ENCODE measurements at regions not wholly inside any gene's neighbourhood (a gene's known extent, or its start where the extent isn't known, plus 50 kb on each side); places are given as distances from the start of the nearest gene placed in this dataset.
"Not testable (repeated sequence)": the region's sequence is repeated elsewhere in the genome, so short reads cannot be mapped to it uniquely, and the experiment has no call there.

DNA sequence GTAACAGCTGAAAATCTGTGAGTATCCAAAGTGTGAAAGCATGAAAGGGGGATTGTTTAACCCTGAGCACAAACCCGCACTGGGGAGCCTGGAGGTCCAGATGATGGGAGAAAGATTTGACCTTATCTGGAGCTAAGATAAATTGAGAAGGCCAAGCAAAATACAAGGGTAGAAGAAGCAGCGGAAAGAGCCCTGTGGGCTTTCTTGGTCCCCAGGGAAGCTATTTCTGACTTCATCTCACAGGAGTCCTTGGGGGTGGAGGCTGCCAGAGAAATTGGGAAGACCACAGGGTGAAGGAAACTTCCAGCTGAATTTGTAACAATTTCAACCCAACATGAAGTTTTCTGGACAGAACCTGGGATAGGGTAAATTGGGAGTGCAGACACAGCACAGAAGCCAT, 476.9 kb downstream of the MMUT start:
- Histone ChIP-seq H3F3A (ENCODE audit: low read length, unreplicated experiment) (no peaks in the 10 kb centered on the region), H3K79me2 (ENCODE audit: low read length) (no peaks in the 10 kb centered on the region), H3K4me1 (ENCODE audit: insufficient read depth, low read length) (no peaks in the 10 kb centered on the region), H4K20me1 (ENCODE audit: low read length) (no peaks in the 10 kb centered on the region), H2AFZ (ENCODE audit: low read length) (no peak overlapping the region), H3K9me2 (replicated peaks; ENCODE audit: low read length) (no peaks in the 10 kb centered on the region), H3K4me2 (ENCODE audit: low read length) (no peak overlapping the region), H3K9ac (ENCODE audit: low read length) (no peak overlapping the region), H3K27ac (ENCODE audit: low read length) (no peak overlapping the region), H3K4me3 (ENCODE audit: low read length) (no peak overlapping the region), H3K27me3 (ENCODE audit: low read length) (no peaks in the 10 kb centered on the region), H3K36me3 (ENCODE audit: low read depth, low read length) (no peaks in the 10 kb centered on the region; the same call in 1 of the 2 replicates), H3K9me3 (ENCODE audit: low read length) (no peaks in the 10 kb centered on the region; the same call in 1 of the 2 replicates)
- ChIA-PET POLR2A (ENCODE audit: unreplicated experiment) (no interaction called here), CTCF (no interaction called here)
- intact Hi-C loops (cut with micrococcal nuclease), result no loop called here
- DNase-seq (no peak), ATAC-seq (no peak)
- TF ChIP-seq EZH2phosphoT487 (IDR thresholded peaks at IDR 0.05; ENCODE audit: borderline replicate concordance, low read length), result no peak
- TF ChIP-seq, protein P1, sequence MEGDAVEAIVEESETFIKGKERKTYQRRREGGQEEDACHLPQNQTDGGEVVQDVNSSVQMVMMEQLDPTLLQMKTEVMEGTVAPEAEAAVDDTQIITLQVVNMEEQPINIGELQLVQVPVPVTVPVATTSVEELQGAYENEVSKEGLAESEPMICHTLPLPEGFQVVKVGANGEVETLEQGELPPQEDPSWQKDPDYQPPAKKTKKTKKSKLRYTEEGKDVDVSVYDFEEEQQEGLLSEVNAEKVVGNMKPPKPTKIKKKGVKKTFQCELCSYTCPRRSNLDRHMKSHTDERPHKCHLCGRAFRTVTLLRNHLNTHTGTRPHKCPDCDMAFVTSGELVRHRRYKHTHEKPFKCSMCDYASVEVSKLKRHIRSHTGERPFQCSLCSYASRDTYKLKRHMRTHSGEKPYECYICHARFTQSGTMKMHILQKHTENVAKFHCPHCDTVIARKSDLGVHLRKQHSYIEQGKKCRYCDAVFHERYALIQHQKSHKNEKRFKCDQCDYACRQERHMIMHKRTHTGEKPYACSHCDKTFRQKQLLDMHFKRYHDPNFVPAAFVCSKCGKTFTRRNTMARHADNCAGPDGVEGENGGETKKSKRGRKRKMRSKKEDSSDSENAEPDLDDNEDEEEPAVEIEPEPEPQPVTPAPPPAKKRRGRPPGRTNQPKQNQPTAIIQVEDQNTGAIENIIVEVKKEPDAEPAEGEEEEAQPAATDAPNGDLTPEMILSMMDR (conservative IDR thresholded peaks at IDR 0.05; ENCODE audit: low read depth, low read length), result no peak
- TF ChIP-seq EZH2 (IDR thresholded peaks at IDR 0.05; ENCODE audit: low read length, unreplicated experiment), result no peak
- no TSS peak for BruUV-seq (replicated peaks)

DNA sequence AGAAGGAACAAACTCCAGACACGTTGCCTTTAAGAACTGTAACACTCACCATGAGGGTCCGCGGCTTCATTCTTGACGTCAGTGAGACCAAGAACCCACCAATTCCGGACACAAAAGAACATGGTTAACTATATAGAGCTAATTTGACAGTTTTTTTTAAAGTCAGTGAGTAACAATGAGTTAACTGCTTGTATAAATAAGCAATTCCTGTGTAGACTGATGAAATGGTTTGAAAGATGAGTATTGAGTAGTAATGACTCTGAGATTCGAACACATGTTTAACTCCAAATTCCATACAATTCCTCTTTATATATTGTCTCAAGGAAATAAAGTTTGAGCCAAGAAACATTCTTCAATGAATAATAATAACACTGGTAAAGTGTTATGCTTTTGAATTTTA, 478.0 kb downstream of the MMUT start:
- H3K9me3 ChIP-seq (ENCODE audit: low read length), result no peaks in the 10 kb centered on the region; the same call in 1 of the 2 replicates
- H3K4me3 ChIP-seq (ENCODE audit: low read length), result no peak overlapping the region
- TF ChIP-seq EZH2 (IDR thresholded peaks at IDR 0.05; ENCODE audit: low read length, unreplicated experiment), result no peak
- TF ChIP-seq, protein P1 (conservative IDR thresholded peaks at IDR 0.05; ENCODE audit: low read depth, low read length), result no peak
- no peak for TF ChIP-seq EZH2phosphoT487 (IDR thresholded peaks at IDR 0.05; ENCODE audit: borderline replicate concordance, low read length)
- no peaks in the 10 kb centered on the region for H3F3A ChIP-seq (ENCODE audit: low read length, unreplicated experiment)
- H2AFZ ChIP-seq (ENCODE audit: low read length), result no peak overlapping the region
- no peaks in the 10 kb centered on the region for H3K9me2 ChIP-seq (replicated peaks; ENCODE audit: low read length)
- intact Hi-C loops (cut with micrococcal nuclease), result no loop called here
- ChIA-PET CTCF (no interaction called here), POLR2A (ENCODE audit: unreplicated experiment) (no interaction called here)
- H3K4me2 ChIP-seq (ENCODE audit: low read length), result no peak overlapping the region
- H3K36me3 ChIP-seq (ENCODE audit: low read depth, low read length), result no peaks in the 10 kb centered on the region; the same call in 1 of the 2 replicates
- DNase-seq (peak; percentile 28), ATAC-seq (0 out of 2 replicates have a peak, but pooled peaks have one; percentile 20)
- no peak overlapping the region for H3K9ac ChIP-seq (ENCODE audit: low read length)
- no TSS peak for BruUV-seq (replicated peaks)
- no peaks in the 10 kb centered on the region for H3K79me2 ChIP-seq (ENCODE audit: low read length)
- H3K27me3 ChIP-seq (ENCODE audit: low read length), result no peaks in the 10 kb centered on the region
- no peak overlapping the region for H3K27ac ChIP-seq (ENCODE audit: low read length)
- H4K20me1 ChIP-seq (ENCODE audit: low read length), result no peaks in the 10 kb centered on the region
- H3K4me1 ChIP-seq (ENCODE audit: insufficient read depth, low read length), result no peaks in the 10 kb centered on the region

DNA sequence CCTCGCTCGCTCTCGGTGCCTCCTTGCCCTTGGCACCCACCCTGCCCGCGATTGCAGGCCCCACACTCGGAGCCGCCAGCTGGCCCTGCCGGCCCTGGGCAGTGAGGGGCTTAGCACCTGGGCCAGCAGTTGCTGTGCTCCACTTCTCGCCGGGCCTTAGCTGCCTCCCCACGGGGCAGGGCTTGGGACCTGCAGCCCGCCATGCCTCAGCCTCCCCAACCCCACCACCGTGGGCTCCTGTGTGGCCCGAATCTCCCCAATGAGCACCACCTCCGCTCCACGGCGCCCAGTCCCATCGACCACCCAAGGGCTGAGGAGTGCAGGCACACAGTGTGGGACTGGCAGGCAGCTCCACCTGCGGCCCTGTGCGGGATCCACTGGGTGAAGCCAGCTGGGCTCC, 479.1 kb downstream of the MMUT start:
- DNase-seq; H3K4me3 ChIP-seq (ENCODE audit: low read length); CTCF ChIA-PET; H3F3A ChIP-seq (ENCODE audit: low read length, unreplicated experiment); BruUV-seq (replicated peaks); H3K27me3 ChIP-seq (ENCODE audit: low read length); H3K36me3 ChIP-seq (ENCODE audit: low read depth, low read length); H3K79me2 ChIP-seq (ENCODE audit: low read length); H4K20me1 ChIP-seq (ENCODE audit: low read length); H3K4me2 ChIP-seq (ENCODE audit: low read length); intact Hi-C loops (cut with micrococcal nuclease); H2AFZ ChIP-seq (ENCODE audit: low read length); H3K27ac ChIP-seq (ENCODE audit: low read length); H3K9ac ChIP-seq (ENCODE audit: low read length); H3K9me2 ChIP-seq (replicated peaks; ENCODE audit: low read length); POLR2A ChIA-PET (ENCODE audit: unreplicated experiment); H3K4me1 ChIP-seq (ENCODE audit: insufficient read depth, low read length); H3K9me3 ChIP-seq (ENCODE audit: low read length); ATAC-seq: not testable (repeated sequence)

Measured in PC-3 (cell line).